ENCODE measurements at regions not wholly inside any gene's neighbourhood (a gene's known extent, or its start where the extent isn't known, plus 50 kb on each side); places are given as distances from the start of the nearest gene placed in this dataset.
"Not testable (repeated sequence)": the region's sequence is repeated elsewhere in the genome, so short reads cannot be mapped to it uniquely, and the experiment has no call there.

- no peaks in the 10 kb centered on the region for H3K4me1 Mint-ChIP-seq (ENCODE audit: low read depth)
- no peaks in the 10 kb centered on the region for H3K27me3 Mint-ChIP-seq (ENCODE audit: low read depth)
- H3K36me3 Mint-ChIP-seq (ENCODE audit: insufficient read depth in 2 of 2) = no peaks in the 10 kb centered on the region
- DNase-seq (no peak), ATAC-seq (replicated peaks in 1 of 2) (no peak)
- no peak overlapping the region for H3K27ac Mint-ChIP-seq
- peaks cover 0 to 6% of the 10 kb centered on the region in 2 donors for H3K9me3 Mint-ChIP-seq
- no peak overlapping the region for H3K4me3 Mint-ChIP-seq
Measured at GRCh38 chr3:181913254-181913653, 201.5 kb downstream of the SOX2 start.

GRCh38 chr3:181915551-181915950 is 203.8 kb downstream of the SOX2 start:
- H3K27ac Mint-ChIP-seq = no peak overlapping the region
- no peaks in the 10 kb centered on the region for H3K4me1 Mint-ChIP-seq (ENCODE audit: low read depth)
- H3K9me3 Mint-ChIP-seq = peaks cover 0 to 6% of the 10 kb centered on the region in 2 donors
- H3K36me3 Mint-ChIP-seq (ENCODE audit: insufficient read depth in 2 of 2) = no peaks in the 10 kb centered on the region
- no peak for ATAC-seq (replicated peaks in 1 of 2)
- H3K4me3 Mint-ChIP-seq = no peak overlapping the region
- H3K27me3 Mint-ChIP-seq (ENCODE audit: low read depth) = no peaks in the 10 kb centered on the region
- DNase-seq = no peak

- H3K4me1 Mint-ChIP-seq (ENCODE audit: low read depth) = no peaks in the 10 kb centered on the region
- no peak for ATAC-seq (replicated peaks in 1 of 2)
- no peaks in the 10 kb centered on the region for H3K36me3 Mint-ChIP-seq (ENCODE audit: insufficient read depth in 2 of 2)
- DNase-seq = no peak
- peaks cover 0 to 6% of the 10 kb centered on the region in 2 donors for H3K9me3 Mint-ChIP-seq
- H3K27me3 Mint-ChIP-seq (ENCODE audit: low read depth) = no peaks in the 10 kb centered on the region
- H3K27ac Mint-ChIP-seq = no peak overlapping the region
- no peak overlapping the region for H3K4me3 Mint-ChIP-seq
Measured at GRCh38 chr3:181916013-181916412, 204.3 kb downstream of the SOX2 start.

- ATAC-seq (replicated peaks in 1 of 2) (no peak), DNase-seq (no peak)
- no peaks in the 10 kb centered on the region for H3K36me3 Mint-ChIP-seq (ENCODE audit: insufficient read depth in 2 of 2)
- no peaks in the 10 kb centered on the region for H3K4me1 Mint-ChIP-seq (ENCODE audit: low read depth)
- H3K27me3 Mint-ChIP-seq (ENCODE audit: low read depth) = no peaks in the 10 kb centered on the region
- H3K9me3 Mint-ChIP-seq = peaks cover 0 to 6% of the 10 kb centered on the region in 2 donors
- no peak overlapping the region for H3K4me3 Mint-ChIP-seq
- H3K27ac Mint-ChIP-seq = no peak overlapping the region
Measured at GRCh38 chr3:181917027-181917426, 205.3 kb downstream of the SOX2 start.

- Mint-ChIP-seq H3K27ac (no peak overlapping the region), H3K9me3 (peaks cover 0 to 6% of the 10 kb centered on the region in 2 donors), H3K4me3 (no peak overlapping the region), H3K27me3 (ENCODE audit: low read depth) (no peaks in the 10 kb centered on the region), H3K36me3 (ENCODE audit: insufficient read depth in 2 of 2) (no peaks in the 10 kb centered on the region), H3K4me1 (ENCODE audit: low read depth) (no peaks in the 10 kb centered on the region)
- ATAC-seq (replicated peaks in 1 of 2) (no peak), DNase-seq (no peak)
Measured at GRCh38 chr3:181919375-181919774, 207.7 kb downstream of the SOX2 start.

- H3K4me1 Mint-ChIP-seq (ENCODE audit: low read depth) = no peaks in the 10 kb centered on the region
- peaks cover 0 to 5% of the 10 kb centered on the region in 2 donors for H3K9me3 Mint-ChIP-seq
- no peaks in the 10 kb centered on the region for H3K27me3 Mint-ChIP-seq (ENCODE audit: low read depth)
- no peak for ATAC-seq (replicated peaks in 1 of 2)
- no peaks in the 10 kb centered on the region for H3K36me3 Mint-ChIP-seq (ENCODE audit: insufficient read depth in 2 of 2)
- DNase-seq = no peak
- no peak overlapping the region for H3K27ac Mint-ChIP-seq
- H3K4me3 Mint-ChIP-seq = no peak overlapping the region
Measured at GRCh38 chr3:181920409-181920808, 208.7 kb downstream of the SOX2 start.

GRCh38 chr3:181921220-181921619 is 209.5 kb downstream of the SOX2 start:
- DNase-seq (no peak), ATAC-seq (replicated peaks in 1 of 2) (no peak)
- H3K4me1 Mint-ChIP-seq (ENCODE audit: low read depth) = no peaks in the 10 kb centered on the region
- no peak overlapping the region for H3K4me3 Mint-ChIP-seq
- no peaks in the 10 kb centered on the region for H3K36me3 Mint-ChIP-seq (ENCODE audit: insufficient read depth in 2 of 2)
- H3K27me3 Mint-ChIP-seq (ENCODE audit: low read depth) = no peaks in the 10 kb centered on the region
- H3K27ac Mint-ChIP-seq = no peak overlapping the region
- peaks cover 0 to 4% of the 10 kb centered on the region in 2 donors for H3K9me3 Mint-ChIP-seq

GRCh38 chr3:181925841-181926240 is 214.1 kb downstream of the SOX2 start:
- H3K4me1 Mint-ChIP-seq (ENCODE audit: low read depth); H3K9me3 Mint-ChIP-seq; H3K4me3 Mint-ChIP-seq; DNase-seq; H3K27ac Mint-ChIP-seq; H3K27me3 Mint-ChIP-seq (ENCODE audit: low read depth); ATAC-seq (replicated peaks in 1 of 2); H3K36me3 Mint-ChIP-seq (ENCODE audit: insufficient read depth in 2 of 2): not testable (repeated sequence)

- no peak for ATAC-seq (replicated peaks in 1 of 2)
- Mint-ChIP-seq H3K4me1 (ENCODE audit: low read depth) (no peaks in the 10 kb centered on the region), H3K36me3 (ENCODE audit: insufficient read depth in 2 of 2) (no peaks in the 10 kb centered on the region), H3K27ac (no peak overlapping the region), H3K4me3 (no peak overlapping the region), H3K9me3 (peaks cover 5 to 7% of the 10 kb centered on the region in 2 donors), H3K27me3 (ENCODE audit: low read depth) (no peaks in the 10 kb centered on the region)
- DNase-seq = no peak
Measured at GRCh38 chr3:181929501-181929900, 217.8 kb downstream of the SOX2 start.

GRCh38 chr3:181930105-181930504 is 218.4 kb downstream of the SOX2 start:
- H3K27me3 Mint-ChIP-seq (ENCODE audit: low read depth) = no peaks in the 10 kb centered on the region
- ATAC-seq (replicated peaks in 1 of 2) = no peak

GRCh38 chr3:181932039-181932438 is 220.3 kb downstream of the SOX2 start:
- H3K4me3 Mint-ChIP-seq = no peak overlapping the region

More at GRCh38 chr3:181930105-181930504, 218.4 kb downstream of the SOX2 start:
- H3K4me3 Mint-ChIP-seq = no peak overlapping the region
- no peaks in the 10 kb centered on the region for H3K4me1 Mint-ChIP-seq (ENCODE audit: low read depth)
- H3K36me3 Mint-ChIP-seq (ENCODE audit: insufficient read depth in 2 of 2) = no peaks in the 10 kb centered on the region
- peaks cover 5 to 6% of the 10 kb centered on the region in 2 donors for H3K9me3 Mint-ChIP-seq
- DNase-seq = no peak
- H3K27ac Mint-ChIP-seq = no peak overlapping the region

GRCh38 chr3:181933052-181933618 is 221.4 kb downstream of the SOX2 start:
- no peak for ATAC-seq (replicated peaks in 1 of 2)
- Mint-ChIP-seq H3K4me1 (ENCODE audit: low read depth) (no peaks in the 10 kb centered on the region), H3K9me3 (peaks cover 3 to 4% of the 10 kb centered on the region in 2 donors), H3K36me3 (ENCODE audit: insufficient read depth in 2 of 2) (no peaks in the 10 kb centered on the region), H3K4me3 (no peak overlapping the region), H3K27me3 (ENCODE audit: low read depth) (no peaks in the 10 kb centered on the region), H3K27ac (no peak overlapping the region)
- DNase-seq = no peak

More at GRCh38 chr3:181932039-181932438, 220.3 kb downstream of the SOX2 start:
- DNase-seq (no peak), ATAC-seq (replicated peaks in 1 of 2) (no peak)
- no peaks in the 10 kb centered on the region for H3K36me3 Mint-ChIP-seq (ENCODE audit: insufficient read depth in 2 of 2)
- H3K4me1 Mint-ChIP-seq (ENCODE audit: low read depth) = no peaks in the 10 kb centered on the region
- H3K27me3 Mint-ChIP-seq (ENCODE audit: low read depth) = no peaks in the 10 kb centered on the region
- H3K9me3 Mint-ChIP-seq = peaks cover 5 to 6% of the 10 kb centered on the region in 2 donors
- no peak overlapping the region for H3K27ac Mint-ChIP-seq

- Mint-ChIP-seq H3K27me3 (ENCODE audit: low read depth) (no peaks in the 10 kb centered on the region), H3K4me3 (no peak overlapping the region), H3K27ac (no peak overlapping the region), H3K4me1 (ENCODE audit: low read depth) (no peaks in the 10 kb centered on the region), H3K36me3 (ENCODE audit: insufficient read depth in 2 of 2) (no peaks in the 10 kb centered on the region), H3K9me3 (peaks cover 2% of the 10 kb centered on the region in 2 donors)
- ATAC-seq (replicated peaks in 1 of 2) (no peak), DNase-seq (no peak)
Measured at GRCh38 chr3:181935915-181936314, 224.2 kb downstream of the SOX2 start.

GRCh38 chr3:181936774-181937173 is 225.0 kb downstream of the SOX2 start:
- no peak for DNase-seq
- H3K27me3 Mint-ChIP-seq (ENCODE audit: low read depth) = no peaks in the 10 kb centered on the region
- no peaks in the 10 kb centered on the region for H3K4me1 Mint-ChIP-seq (ENCODE audit: low read depth)
- ATAC-seq (replicated peaks in 1 of 2) = no peak
- H3K4me3 Mint-ChIP-seq = no peak overlapping the region
- H3K27ac Mint-ChIP-seq = no peak overlapping the region
- no peaks in the 10 kb centered on the region for H3K36me3 Mint-ChIP-seq (ENCODE audit: insufficient read depth in 2 of 2)
- peaks cover 2% of the 10 kb centered on the region in 2 donors for H3K9me3 Mint-ChIP-seq
